ENCODE measurements at regions not wholly inside any gene's neighbourhood (a gene's known extent, or its start where the extent isn't known, plus 50 kb on each side); places are given as distances from the start of the nearest gene placed in this dataset.

- no peak for TF ChIP-seq REST (IDR thresholded peaks at IDR 0.05)
- no peak for TF ChIP-seq CTCF (IDR thresholded peaks at IDR 0.05; ENCODE audit: low read depth, low read length, missing input control)
- TF ChIP-seq GABPA (IDR thresholded peaks at IDR 0.05 in 1 of 2, conservative IDR thresholded peaks at IDR 0.05 in 1 of 2): no peak
- TF ChIP-seq RXRA (IDR thresholded peaks at IDR 0.05): no peak
- no peak for TF ChIP-seq ATF3 (IDR thresholded peaks at IDR 0.05)
- no peak for TF ChIP-seq MAX (IDR thresholded peaks at IDR 0.05)
- no peak for TF ChIP-seq JUND (IDR thresholded peaks at IDR 0.05)
- TF ChIP-seq ZBTB33 (IDR thresholded peaks at IDR 0.05): no peak
- no peak for TF ChIP-seq NR2F2 (IDR thresholded peaks at IDR 0.05)
- no peak for TF ChIP-seq YY1 (IDR thresholded peaks at IDR 0.05)
- TF ChIP-seq FOXA1 (IDR thresholded peaks at IDR 0.05): no peak
- no peak for TF ChIP-seq HNF4G (IDR thresholded peaks at IDR 0.05)
- TF ChIP-seq HNF4A (conservative IDR thresholded peaks at IDR 0.05): no peak
- TF ChIP-seq RAD21 (IDR thresholded peaks at IDR 0.05): no peak
These were observed 94.8 kb downstream of the VIP start for GRCh38 chr6:152845421-152845820.
